GM23248 (cell line): ENCODE measurements at regions not wholly inside any gene's neighbourhood (a gene's known extent, or its start where the extent isn't known, plus 50 kb on each side); places are given as distances from the start of the nearest gene placed in this dataset.

ENCODE experiments used
- DNase-seq: peaks from one replicate; pipeline ENCODE4 v3.0.0-alpha.2; 2015
- H2AFZ ChIP-seq: fragments of 200-600 bp; sonication (generic); 2 replicates; pipeline ENCODE4 v1.6.1; 2016; ENCODE audit warnings: antibody characterized with exemption
- H3F3A ChIP-seq: fragments of 200-600 bp; sonication (generic); 2 replicates; pipeline ENCODE4 v1.6.1; 2016; ENCODE audit warnings: mild to moderate bottlenecking, antibody characterized with exemption, mixed run types; ENCODE audit not compliant: insufficient read depth
- H3K27ac ChIP-seq: fragments of 200-600 bp; sonication (generic); 2 replicates; pipeline ENCODE4 v1.5.1; 2016; ENCODE audit warnings: mild to moderate bottlenecking
- H3K27me3 ChIP-seq: fragments of 200-600 bp; sonication (generic); replicated peaks from 2 replicates; pipeline ENCODE4 v1.6.1; 2016; ENCODE audit warnings: mild to moderate bottlenecking; ENCODE audit not compliant: insufficient read depth
- H3K36me3 ChIP-seq: fragments of 200-600 bp; sonication (generic); 2 replicates; pipeline ENCODE4 v1.6.1; 2016; ENCODE audit warnings: low read depth, mild to moderate bottlenecking
- H3K4me1 ChIP-seq: fragments of 200-600 bp; sonication (generic); 2 replicates; pipeline ENCODE4 v1.6.1; 2016; ENCODE audit warnings: mild to moderate bottlenecking; ENCODE audit not compliant: insufficient read depth
- H3K4me2 ChIP-seq: fragments of 200-600 bp; sonication (generic); one replicate; pipeline ENCODE4 v1.6.1; 2016; ENCODE audit warnings: mild to moderate bottlenecking; ENCODE audit not compliant: unreplicated experiment
- H3K4me3 ChIP-seq: fragments of 200-600 bp; sonication (generic); 2 replicates; pipeline ENCODE4 v1.5.1; 2016; ENCODE audit warnings: mild to moderate bottlenecking
- H3K79me2 ChIP-seq: fragments of 200-600 bp; sonication (generic); 2 replicates; pipeline ENCODE4 v1.6.1; 2016; ENCODE audit warnings: mild to moderate bottlenecking; ENCODE audit not compliant: insufficient read depth
- H3K9ac ChIP-seq: fragments of 200-600 bp; sonication (generic); 2 replicates; pipeline ENCODE4 v1.6.1; 2016; ENCODE audit warnings: mild to moderate bottlenecking
- H3K9me2 ChIP-seq: fragments of 200-600 bp; sonication (generic); 2 replicates; pipeline ENCODE4 v1.6.1; 2016; ENCODE audit warnings: mixed run types, mild to moderate bottlenecking, moderate library complexity; ENCODE audit not compliant: insufficient read depth
- H3K9me3 ChIP-seq: fragments of 200-600 bp; sonication (generic); one replicate; pipeline ENCODE4 v1.6.1; 2017; ENCODE audit warnings: low read depth
- H4K20me1 ChIP-seq: fragments of 200-600 bp; sonication (generic); 2 replicates; pipeline ENCODE4 v1.6.0; 2016; ENCODE audit not compliant: insufficient read depth
- EZH2 ChIP-seq: fragments of 200-600 bp; sonication (generic); IDR thresholded peaks from 2 replicates; pipeline ENCODE4 v1.6.1; 2018; ENCODE audit warnings: antibody characterized with exemption, mild to moderate bottlenecking; ENCODE audit not compliant: insufficient read depth, poor library complexity, severe bottlenecking
- EZH2phosphoT487 ChIP-seq: fragments of 200-600 bp; sonication (generic); IDR thresholded peaks from 2 replicates; pipeline ENCODE4 v1.6.1; 2018; ENCODE audit warnings: antibody characterized with exemption, moderate library complexity, mild to moderate bottlenecking, low read depth; ENCODE audit not compliant: insufficient read depth
- whole genome bisulfite sequencing, 2 experiments: methylation state at CpG; one replicate each; pipeline ENCODE4 v1.1.6; 2015 to 2017; ENCODE audit warnings: low lambda C conversion rate in 2 of 2, low coverage in 1 of 2; ENCODE audit errors: missing lambda C conversion rate in 2 of 2; 5-methylcytosine and 5-hydroxymethylcytosine counted together
- in situ Hi-C: fragments of 300-500 bp; cut with MboI; formaldehyde crosslinking; loops from 2 replicates; pipeline ENCODE4 v1.15.0; 2020

DNA sequence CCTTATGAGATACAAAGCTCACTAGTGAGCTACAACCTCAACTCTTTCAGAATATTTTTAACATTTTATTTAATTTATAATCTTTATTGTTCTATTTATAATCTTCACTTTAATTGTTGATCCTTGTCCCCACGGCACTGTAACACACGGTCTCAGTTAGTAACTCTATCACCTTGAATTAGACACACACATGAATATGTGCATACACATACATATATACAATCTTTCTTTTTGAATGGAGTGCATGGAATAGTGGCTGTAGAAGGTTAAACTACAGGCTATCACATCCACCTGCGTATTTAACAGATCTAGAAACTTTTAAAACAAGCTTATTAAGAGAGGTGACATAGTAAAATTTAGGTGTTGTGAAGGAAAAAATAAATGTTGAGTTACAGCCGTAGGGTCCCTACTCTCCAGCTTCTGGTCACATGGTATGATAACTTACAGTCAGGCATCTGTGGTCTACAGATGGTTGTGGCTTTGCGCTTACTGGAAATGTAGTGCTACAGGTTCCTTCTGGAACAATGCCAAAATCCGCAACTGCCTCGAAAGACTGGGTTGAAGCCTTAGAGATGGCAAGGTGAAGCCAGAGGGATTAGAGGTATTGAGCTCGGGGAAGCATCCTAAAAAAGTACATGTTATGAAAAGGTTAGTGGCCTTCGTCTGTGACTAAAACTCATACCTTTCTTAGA is 1324.1 kb upstream of the SLC39A10 start:
- H3K79me2 ChIP-seq = no peaks in the 10 kb centered on the region
- H3K9me3 ChIP-seq = no peaks in the 10 kb centered on the region
- H3K4me3 ChIP-seq = no peak overlapping the region
- H3F3A ChIP-seq = no peaks in the 10 kb centered on the region
- in situ Hi-C loops = no loop called here
- no peak overlapping the region for H3K4me2 ChIP-seq
- H3K36me3 ChIP-seq = no peaks in the 10 kb centered on the region
- H3K27ac ChIP-seq = no peak overlapping the region
- no peak for DNase-seq
- no peak overlapping the region for H2AFZ ChIP-seq
- H3K4me1 ChIP-seq = no peaks in the 10 kb centered on the region
- 30 to 31% methylated on average over 9 of the region's 9 CpGs for WGBS, 2 experiments
- no peaks in the 10 kb centered on the region for H3K9me2 ChIP-seq
- no peak overlapping the region for H3K9ac ChIP-seq
- no peaks in the 10 kb centered on the region for H3K27me3 ChIP-seq
- TF ChIP-seq EZH2phosphoT487 = no peak
- TF ChIP-seq EZH2 = no peak
- no peaks in the 10 kb centered on the region for H4K20me1 ChIP-seq

GRCh38 chr2:194328456-194328855 is 1328.6 kb upstream of the SLC39A10 start:
- WGBS, 2 experiments = 38 to 45% methylated on average over 7 of the region's 7 CpGs

DNA sequence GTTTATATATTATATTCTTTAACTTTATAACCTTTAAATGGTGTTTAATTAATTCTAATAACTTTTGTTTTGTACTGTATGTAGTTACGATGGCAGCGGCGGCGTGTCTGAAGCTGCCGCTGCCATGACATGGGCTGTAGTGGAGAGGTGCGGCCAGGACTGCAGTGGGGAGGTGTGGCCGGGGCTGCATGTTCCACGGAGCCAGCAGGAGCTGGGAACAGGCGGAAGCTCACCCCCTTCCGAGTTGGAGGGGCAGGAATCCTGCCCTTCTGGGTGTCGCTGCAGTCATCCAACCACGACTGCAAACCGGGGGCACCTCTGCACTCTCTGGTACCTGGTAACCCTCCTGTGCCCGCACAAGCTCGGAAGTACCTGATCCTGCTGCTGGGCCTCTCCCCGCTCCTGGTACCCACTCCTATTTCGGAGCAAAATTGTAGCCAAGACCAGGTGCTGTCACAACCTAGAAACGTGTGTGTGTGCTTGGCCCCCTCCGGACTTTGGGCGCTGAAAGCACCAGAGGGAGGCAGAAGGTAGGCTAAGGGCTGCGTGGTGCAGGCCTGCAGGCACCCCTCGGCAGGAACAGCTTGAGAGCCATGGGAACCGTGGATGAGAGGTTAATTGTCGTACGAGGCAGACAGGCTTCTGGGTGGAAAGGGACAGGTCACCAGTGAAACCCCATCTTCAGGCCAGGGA is 1329.7 kb upstream of the SLC39A10 start:
- no peak overlapping the region for H3K4me2 ChIP-seq
- WGBS, 2 experiments = 37 to 47% methylated on average over 24 to 25 of the region's 25 CpGs
- no peak for DNase-seq
- no peak overlapping the region for H3K27ac ChIP-seq
- TF ChIP-seq EZH2phosphoT487 = no peak
- TF ChIP-seq EZH2 = no peak
- no peaks in the 10 kb centered on the region for H3K9me3 ChIP-seq
- H3K4me1 ChIP-seq = no peaks in the 10 kb centered on the region
- no peaks in the 10 kb centered on the region for H3K27me3 ChIP-seq
- no peaks in the 10 kb centered on the region for H3K36me3 ChIP-seq
- no peaks in the 10 kb centered on the region for H3K79me2 ChIP-seq
- no peaks in the 10 kb centered on the region for H3K9me2 ChIP-seq
- H4K20me1 ChIP-seq = no peaks in the 10 kb centered on the region
- no peak overlapping the region for H3K9ac ChIP-seq
- in situ Hi-C loops = no loop called here
- no peak overlapping the region for H2AFZ ChIP-seq
- H3K4me3 ChIP-seq = no peak overlapping the region
- no peaks in the 10 kb centered on the region for H3F3A ChIP-seq

More at GRCh38 chr2:194328456-194328855, 1328.6 kb upstream of the SLC39A10 start:
- no peak for DNase-seq
- H3K27me3 ChIP-seq = no peaks in the 10 kb centered on the region
- in situ Hi-C loops = no loop called here
- no peak overlapping the region for H2AFZ ChIP-seq
- H3K9ac ChIP-seq = no peak overlapping the region
- no peaks in the 10 kb centered on the region for H3K9me3 ChIP-seq
- H3K27ac ChIP-seq = no peak overlapping the region
- no peaks in the 10 kb centered on the region for H3K9me2 ChIP-seq
- H3K4me3 ChIP-seq = no peak overlapping the region
- no peak overlapping the region for H3K4me2 ChIP-seq
- H4K20me1 ChIP-seq = no peaks in the 10 kb centered on the region
- no peaks in the 10 kb centered on the region for H3K36me3 ChIP-seq
- H3K4me1 ChIP-seq = no peaks in the 10 kb centered on the region
- H3K79me2 ChIP-seq = no peaks in the 10 kb centered on the region
- TF ChIP-seq EZH2phosphoT487 (no peak), EZH2 (no peak)
- no peaks in the 10 kb centered on the region for H3F3A ChIP-seq

GRCh38 chr2:194323740-194324139 is 1333.3 kb upstream of the SLC39A10 start:
- DNase-seq = no peak
- no peak for TF ChIP-seq EZH2
- no peak for TF ChIP-seq EZH2phosphoT487
- WGBS, 2 experiments = 34 to 38% methylated on average over 1 of the region's 1 CpG
- in situ Hi-C loops = no loop called here
- Histone ChIP-seq H3K4me3 (no peak overlapping the region), H3K9ac (no peak overlapping the region), H3K4me1 (no peaks in the 10 kb centered on the region), H3K27ac (no peak overlapping the region), H4K20me1 (no peaks in the 10 kb centered on the region), H2AFZ (no peak overlapping the region), H3K79me2 (no peaks in the 10 kb centered on the region), H3K9me3 (no peaks in the 10 kb centered on the region), H3K27me3 (no peaks in the 10 kb centered on the region), H3K9me2 (no peaks in the 10 kb centered on the region), H3F3A (no peaks in the 10 kb centered on the region), H3K4me2 (no peak overlapping the region), H3K36me3 (no peaks in the 10 kb centered on the region)
